ENCODE measurements at regions not wholly inside any gene's neighbourhood (a gene's known extent, or its start where the extent isn't known, plus 50 kb on each side); places are given as distances from the start of the nearest gene placed in this dataset.

GRCh38 chr14:101322223-101322622, 239.1 kb upstream of the DIO3 start:
- TF ChIP-seq POLR2A (IDR thresholded peaks at IDR 0.05; ENCODE audit: low read depth) (no peak), CTCF (IDR thresholded peaks at IDR 0.05) (no peak), POLR2AphosphoS5 (IDR thresholded peaks at IDR 0.05) (no peak)
